Type B pancreatic cell (in vitro differentiated cells): ENCODE measurements at regions not wholly inside any gene's neighbourhood (a gene's known extent, or its start where the extent isn't known, plus 50 kb on each side); places are given as distances from the start of the nearest gene placed in this dataset.

Experiments
- DNase-seq: peaks from one replicate; pipeline ENCODE4 v3.0.0; 2021; ENCODE audit warnings: mixed read lengths; ENCODE audit not compliant: unreplicated experiment; ENCODE audit errors: extremely low spot score
- H3K27ac Mint-ChIP-seq: 2 replicates; pipeline ENCODE4 v1.8.0; 2021; ENCODE audit warnings: mild to moderate bottlenecking, mixed read lengths
- H3K27me3 Mint-ChIP-seq: 2 replicates; pipeline ENCODE4 v1.8.0; 2021; ENCODE audit warnings: mixed read lengths
- H3K36me3 Mint-ChIP-seq: 2 replicates; pipeline ENCODE4 v1.8.0; 2021; ENCODE audit warnings: mixed read lengths
- H3K4me1 Mint-ChIP-seq: one replicate; pipeline ENCODE4 v1.8.0; 2021; ENCODE audit warnings: mixed read lengths; ENCODE audit not compliant: unreplicated experiment
- H3K4me3 Mint-ChIP-seq: 2 replicates; pipeline ENCODE4 v1.8.0; 2021; ENCODE audit warnings: mild to moderate bottlenecking, mixed read lengths
- H3K9me3 Mint-ChIP-seq: 2 replicates; pipeline ENCODE4 v1.8.0; 2021; ENCODE audit warnings: mixed read lengths
- CTCF ChIP-seq: fragments of 200-600 bp; sonication (generic); conservative IDR thresholded peaks from 2 replicates; pipeline ENCODE4 v1.5.0; 2021; ENCODE audit warnings: antibody characterized with exemption, mild to moderate bottlenecking

GRCh38 chr16:35572186-35572585 lies 2112.8 kb downstream of the TP53TG3F start:
- no peak for DNase-seq
- no peak overlapping the region for H3K27ac Mint-ChIP-seq
- H3K4me1 Mint-ChIP-seq = no peaks in the 10 kb centered on the region
- H3K4me3 Mint-ChIP-seq = no peak overlapping the region
- H3K27me3 Mint-ChIP-seq = no peaks in the 10 kb centered on the region
- no peak for TF ChIP-seq CTCF
- no peaks in the 10 kb centered on the region for H3K36me3 Mint-ChIP-seq
- H3K9me3 Mint-ChIP-seq = peaks cover 17% of the 10 kb centered on the region

GRCh38 chr16:35573407-35573806 lies 2114.0 kb downstream of the TP53TG3F start:
- TF ChIP-seq CTCF = no peak
- Mint-ChIP-seq H3K9me3 (peaks cover 9% of the 10 kb centered on the region), H3K27me3 (no peaks in the 10 kb centered on the region), H3K36me3 (no peaks in the 10 kb centered on the region), H3K27ac (no peak overlapping the region), H3K4me1 (no peaks in the 10 kb centered on the region), H3K4me3 (no peak overlapping the region)
- no peak for DNase-seq

- Mint-ChIP-seq H3K27ac (no peak overlapping the region), H3K36me3 (no peaks in the 10 kb centered on the region), H3K27me3 (no peaks in the 10 kb centered on the region), H3K9me3 (peaks cover 9% of the 10 kb centered on the region), H3K4me3 (no peak overlapping the region), H3K4me1 (no peaks in the 10 kb centered on the region)
- DNase-seq = no peak
- TF ChIP-seq CTCF = no peak
These were observed 2114.6 kb downstream of the TP53TG3F start for GRCh38 chr16:35574011-35574410.

- Mint-ChIP-seq H3K9me3 (peaks cover 9% of the 10 kb centered on the region), H3K27ac (no peak overlapping the region), H3K4me3 (no peak overlapping the region), H3K4me1 (no peaks in the 10 kb centered on the region), H3K27me3 (no peaks in the 10 kb centered on the region), H3K36me3 (no peaks in the 10 kb centered on the region)
- DNase-seq = no peak
- TF ChIP-seq CTCF = no peak
These were observed 2115.3 kb downstream of the TP53TG3F start for GRCh38 chr16:35574454-35575431.

- H3K36me3 Mint-ChIP-seq = no peaks in the 10 kb centered on the region
These were observed 2116.0 kb downstream of the TP53TG3F start for GRCh38 chr16:35575432-35575821.

More at GRCh38 chr16:35575432-35575821, 2116.0 kb downstream of the TP53TG3F start:
- Mint-ChIP-seq H3K4me3 (no peak overlapping the region), H3K27ac (no peak overlapping the region), H3K9me3 (peaks cover 9% of the 10 kb centered on the region), H3K4me1 (no peaks in the 10 kb centered on the region), H3K27me3 (no peaks in the 10 kb centered on the region)
- no peak for TF ChIP-seq CTCF
- DNase-seq = no peak
